ENCODE measurements at regions not wholly inside any gene's neighbourhood (a gene's known extent, or its start where the extent isn't known, plus 50 kb on each side); places are given as distances from the start of the nearest gene placed in this dataset.
"Not testable (repeated sequence)": the region's sequence is repeated elsewhere in the genome, so short reads cannot be mapped to it uniquely, and the experiment has no call there.

DNA sequence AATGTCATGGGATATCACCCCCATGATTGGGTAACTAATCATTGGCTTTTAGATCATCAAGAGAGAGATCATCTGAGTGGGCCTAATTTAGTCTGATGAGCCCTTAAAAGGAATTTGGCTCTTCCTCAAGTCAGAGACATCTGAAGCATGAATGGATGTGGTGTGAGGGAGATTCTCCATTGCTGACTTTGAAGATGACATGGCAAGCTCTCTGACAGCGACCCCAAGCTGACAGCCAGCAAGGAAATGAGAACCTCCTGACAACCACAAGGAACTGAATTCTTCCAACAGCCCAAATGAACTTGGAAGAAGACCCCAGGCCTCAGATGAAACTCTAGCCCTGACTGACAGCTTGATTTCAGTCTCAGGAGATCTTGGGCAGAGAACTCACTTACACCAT, 108.4 kb upstream of the SPATA12 start:
- H3K36me3 ChIP-seq: no peaks in the 10 kb centered on the region
- no peaks in the 10 kb centered on the region for H3K9me3 ChIP-seq
- DNase-seq (ENCODE audit: low spot score in 2 of 2): no peak
- WGBS: 70% methylated on average over 1 of the region's 1 CpG
- no peaks in the 10 kb centered on the region for H3K27me3 ChIP-seq
- no peaks in the 10 kb centered on the region for H3K4me1 ChIP-seq
- no peak overlapping the region for H3K4me3 ChIP-seq
- TF ChIP-seq POLR2AphosphoS5 (IDR thresholded peaks at IDR 0.05) (no peak), CTCF (IDR thresholded peaks at IDR 0.05) (no peak), POLR2A (IDR thresholded peaks at IDR 0.05) (no peak), EP300 (IDR thresholded peaks at IDR 0.05) (no peak)
- H3K27ac ChIP-seq: no peak overlapping the region

DNA sequence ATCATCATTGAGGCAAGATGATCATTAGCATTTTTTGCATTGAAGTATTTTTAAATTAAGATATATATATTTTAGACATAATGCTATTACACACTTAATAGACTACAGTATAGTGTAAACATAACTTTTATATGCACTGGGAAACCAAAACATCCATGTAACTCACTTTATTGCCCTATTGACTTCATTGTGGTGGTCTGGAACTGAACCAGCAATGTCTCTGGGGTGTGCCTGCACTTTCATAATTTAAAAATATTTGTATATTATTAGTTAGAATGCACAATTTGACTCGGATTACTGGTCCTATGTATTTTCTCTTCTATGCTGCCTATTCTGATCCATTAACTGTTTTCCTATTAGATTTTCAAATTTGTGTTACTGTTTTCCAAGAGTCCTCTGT, 109.1 kb upstream of the SPATA12 start:
- Histone ChIP-seq H3K36me3 (no peaks in the 10 kb centered on the region), H3K4me3 (no peak overlapping the region), H3K9me3 (no peaks in the 10 kb centered on the region), H3K27me3 (no peaks in the 10 kb centered on the region), H3K4me1 (no peaks in the 10 kb centered on the region), H3K27ac (no peak overlapping the region)
- TF ChIP-seq POLR2A (IDR thresholded peaks at IDR 0.05) (no peak), CTCF (IDR thresholded peaks at IDR 0.05) (no peak), EP300 (IDR thresholded peaks at IDR 0.05) (no peak), POLR2AphosphoS5 (IDR thresholded peaks at IDR 0.05) (no peak)
- no peak for DNase-seq (ENCODE audit: low spot score in 2 of 2)
- 49% methylated on average over 1 of the region's 1 CpG for WGBS

GRCh38 chr3:56945378-56945777, 115.1 kb upstream of the SPATA12 start:
- H3K27me3 ChIP-seq; H3K4me1 ChIP-seq; H3K27ac ChIP-seq; H3K4me3 ChIP-seq; H3K9me3 ChIP-seq; H3K36me3 ChIP-seq; DNase-seq (ENCODE audit: low spot score in 2 of 2): not testable (repeated sequence)
- WGBS: 91% methylated on average over 4 of the region's 5 CpGs

DNA sequence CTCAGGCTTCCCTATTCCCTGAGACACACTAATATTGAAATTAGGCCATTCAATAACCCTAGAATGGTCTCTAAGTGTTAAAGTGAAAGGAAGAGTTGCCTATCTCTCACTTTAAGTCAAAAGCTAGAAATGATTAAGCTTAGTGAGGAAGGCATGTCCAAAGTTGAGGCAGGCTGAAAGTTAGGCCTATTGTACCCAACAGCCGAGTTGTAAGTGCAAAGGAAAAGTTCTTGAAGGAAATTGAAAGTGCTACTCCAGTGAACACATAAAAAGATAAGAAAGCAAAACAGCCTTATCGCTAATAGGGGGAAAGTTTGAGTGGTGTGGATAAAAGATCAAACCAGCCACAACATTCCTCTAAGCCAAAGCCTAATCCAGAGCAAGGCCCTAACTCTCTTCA, 117.9 kb upstream of the SPATA12 start:
- H3K9me3 ChIP-seq: no peaks in the 10 kb centered on the region
- H3K27me3 ChIP-seq: no peaks in the 10 kb centered on the region
- no peak overlapping the region for H3K4me3 ChIP-seq
- H3K27ac ChIP-seq: no peak overlapping the region
- TF ChIP-seq POLR2AphosphoS5 (IDR thresholded peaks at IDR 0.05): no peak
- TF ChIP-seq POLR2A (IDR thresholded peaks at IDR 0.05): no peak
- no peak for TF ChIP-seq EP300 (IDR thresholded peaks at IDR 0.05)
- no peak for TF ChIP-seq CTCF (IDR thresholded peaks at IDR 0.05)
- DNase-seq (ENCODE audit: low spot score in 2 of 2): no peak
- H3K4me1 ChIP-seq: no peaks in the 10 kb centered on the region
- H3K36me3 ChIP-seq: peaks cover 5% of the 10 kb centered on the region
- WGBS: 83% methylated on average over 2 of the region's 2 CpGs

- 90% methylated on average over 2 of the region's 4 CpGs for WGBS
These were observed 119.5 kb upstream of the SPATA12 start for GRCh38 chr3:56940976-56941375.

More at GRCh38 chr3:56940976-56941375, 119.5 kb upstream of the SPATA12 start:
- no peaks in the 10 kb centered on the region for H3K9me3 ChIP-seq
- H3K27ac ChIP-seq: no peak overlapping the region
- no peak for DNase-seq (ENCODE audit: low spot score in 2 of 2)
- no peak overlapping the region for H3K4me3 ChIP-seq
- no peak for TF ChIP-seq POLR2A (IDR thresholded peaks at IDR 0.05)
- TF ChIP-seq POLR2AphosphoS5 (IDR thresholded peaks at IDR 0.05): no peak
- TF ChIP-seq EP300 (IDR thresholded peaks at IDR 0.05): no peak
- TF ChIP-seq CTCF (IDR thresholded peaks at IDR 0.05): no peak
- no peaks in the 10 kb centered on the region for H3K4me1 ChIP-seq
- peaks cover 5% of the 10 kb centered on the region for H3K36me3 ChIP-seq
- H3K27me3 ChIP-seq: no peaks in the 10 kb centered on the region

Measured in suprapubic skin (tissue), 4 donors.